ENCODE measurements at regions not wholly inside any gene's neighbourhood (a gene's known extent, or its start where the extent isn't known, plus 50 kb on each side); places are given as distances from the start of the nearest gene placed in this dataset.
"Not testable (repeated sequence)": the region's sequence is repeated elsewhere in the genome, so short reads cannot be mapped to it uniquely, and the experiment has no call there.

DNA sequence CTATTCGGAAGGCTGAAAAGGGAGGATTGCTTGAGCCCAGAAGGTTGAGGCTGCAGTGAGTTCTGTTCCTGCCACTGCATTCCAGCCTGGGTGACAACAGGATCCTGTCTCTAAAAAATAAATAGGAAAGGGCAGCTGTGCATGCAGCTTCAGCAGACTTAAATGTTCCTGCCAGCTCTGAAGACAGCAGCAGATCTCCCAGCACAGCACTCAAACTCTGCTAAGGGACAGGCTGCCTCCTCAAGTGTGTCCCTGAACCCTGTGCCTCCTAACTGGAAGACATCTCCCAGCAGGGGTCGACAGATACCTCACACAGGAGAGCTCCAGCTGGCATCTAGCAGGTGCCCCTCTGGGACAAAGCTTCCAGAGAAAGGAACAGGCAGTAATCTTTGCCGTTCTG, 117.9 kb downstream of the CXCL12 start:
- DNase-seq, result no peak

DNA sequence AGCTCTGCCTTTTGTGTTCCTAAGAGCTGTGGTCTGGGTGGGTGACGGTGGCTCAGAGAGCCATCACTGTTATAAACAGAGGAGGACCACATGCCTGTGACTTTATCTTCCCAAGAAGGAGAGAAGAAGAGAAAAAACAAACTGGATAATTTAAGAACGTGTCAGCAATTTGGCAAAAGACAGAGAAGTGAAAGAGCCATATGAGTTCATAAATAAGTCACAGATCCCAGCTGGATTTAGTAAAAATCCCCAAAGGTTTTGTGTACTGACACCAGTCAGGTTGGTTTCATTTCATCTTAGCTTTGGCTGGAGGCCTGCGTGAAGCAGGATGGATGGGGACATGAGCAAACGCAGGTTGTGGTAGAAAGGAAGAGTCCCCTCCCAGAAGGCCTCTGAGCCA, 120.7 kb downstream of the CXCL12 start:
- no peak for DNase-seq

DNA sequence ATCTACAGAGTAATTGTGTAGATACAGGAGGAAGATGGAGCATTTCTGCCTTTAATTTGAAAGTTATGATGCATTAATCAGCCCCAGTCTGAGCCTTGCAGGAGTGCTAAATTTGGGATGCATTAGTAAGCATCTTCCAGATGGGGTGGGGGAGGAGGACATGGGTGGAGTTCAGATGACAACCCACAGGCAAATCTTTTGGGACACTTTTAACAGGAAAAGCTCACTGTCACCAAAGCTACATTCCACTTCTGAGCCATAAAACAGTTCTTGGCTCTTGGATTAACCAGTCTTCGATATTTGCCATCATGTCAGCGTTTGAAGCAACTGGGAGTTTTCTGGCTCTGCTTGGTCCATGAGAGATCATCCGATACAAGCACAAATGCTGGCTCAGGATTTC, 121.1 kb downstream of the CXCL12 start:
- no peak for DNase-seq

DNA sequence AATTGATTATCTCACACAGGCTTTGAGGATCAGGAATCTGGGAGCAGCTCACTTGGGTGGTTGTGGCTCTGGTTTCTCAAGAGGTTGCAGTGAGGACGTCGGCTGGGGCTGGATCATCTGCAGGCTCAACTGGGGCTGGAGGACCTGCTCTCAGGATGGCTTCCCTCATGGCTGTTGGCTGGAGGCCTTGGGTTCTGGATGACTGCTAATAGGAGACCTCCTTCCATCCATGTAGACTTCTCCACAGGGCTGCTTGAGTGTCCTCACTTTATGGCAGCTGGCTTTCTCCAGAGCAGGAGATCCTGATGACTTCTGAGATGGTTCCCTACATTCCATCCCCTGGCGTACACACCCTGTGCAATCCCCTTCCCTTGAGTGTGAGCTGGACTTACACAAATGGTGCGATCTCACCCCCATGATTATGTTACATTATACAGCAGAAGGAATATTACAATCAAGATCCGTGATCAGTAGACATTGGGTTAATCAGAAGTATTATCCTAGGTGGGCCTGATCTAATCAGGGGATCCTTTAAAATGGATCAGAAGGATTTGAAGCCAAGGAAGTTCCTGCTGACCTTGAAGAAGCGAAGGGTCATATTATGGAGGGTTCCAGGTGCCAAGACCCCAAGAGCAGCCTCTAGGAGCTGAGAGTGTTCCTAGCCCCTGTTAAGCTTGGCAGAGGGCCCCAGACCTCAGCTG, 122.2 kb downstream of the CXCL12 start:
- DNase-seq, result no peak

DNA sequence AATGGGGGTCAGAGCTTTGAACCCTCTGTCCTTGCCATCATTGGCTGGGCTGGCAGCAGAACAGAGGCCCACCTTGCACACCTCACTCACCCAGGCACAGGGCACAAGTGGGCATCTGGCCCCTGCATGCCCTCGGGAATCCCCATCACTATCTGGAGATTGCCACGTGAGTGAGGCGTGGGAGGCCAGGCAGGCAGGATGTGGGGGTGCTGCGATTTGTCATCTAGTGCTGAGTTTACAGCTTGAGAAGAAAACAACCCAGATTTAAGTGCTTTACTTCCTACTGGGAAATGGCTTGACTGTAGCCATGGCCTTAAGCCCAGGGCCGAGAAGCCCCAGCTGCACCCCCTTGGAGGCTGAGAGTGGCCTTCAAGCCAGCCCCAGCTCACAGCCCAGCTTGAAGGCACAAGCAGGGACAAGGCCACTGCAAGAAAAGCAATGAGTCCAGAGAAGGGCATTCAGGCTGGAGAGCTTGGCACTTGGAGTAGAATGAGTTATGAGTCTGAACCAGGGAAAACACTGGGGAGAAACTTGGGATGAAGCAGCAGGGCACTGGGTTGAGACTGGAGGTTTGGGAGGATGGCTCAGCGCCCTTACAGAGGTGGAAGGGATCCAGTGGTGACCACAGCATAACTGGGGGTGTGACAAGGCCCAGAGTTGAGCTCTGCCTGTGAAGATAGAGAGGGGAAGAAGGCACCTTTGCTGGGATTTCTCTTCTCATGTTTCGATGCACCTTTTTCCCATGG, 123.0 kb downstream of the CXCL12 start:
- DNase-seq, result no peak

DNA sequence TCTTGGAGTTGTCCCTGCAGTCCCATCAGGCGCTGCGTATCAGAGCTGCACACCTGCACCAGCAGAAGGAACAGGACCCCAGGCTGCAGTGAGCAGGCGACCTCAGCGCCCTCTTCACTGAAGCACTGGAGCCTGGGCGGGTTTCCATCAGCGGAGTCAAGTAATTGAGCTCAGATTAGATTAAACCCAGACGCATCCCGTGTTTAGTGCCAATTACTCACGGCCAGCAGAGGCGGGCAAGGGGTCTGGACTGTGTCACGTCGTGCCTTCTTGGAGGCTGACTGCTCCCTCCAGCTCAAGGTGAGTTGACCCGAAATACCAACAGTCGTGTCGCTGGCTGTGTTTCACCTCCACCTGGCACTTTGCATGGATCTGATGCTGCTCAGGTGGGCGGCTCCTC, 123.6 kb downstream of the CXCL12 start:
- DNase-seq, result no peak

DNA sequence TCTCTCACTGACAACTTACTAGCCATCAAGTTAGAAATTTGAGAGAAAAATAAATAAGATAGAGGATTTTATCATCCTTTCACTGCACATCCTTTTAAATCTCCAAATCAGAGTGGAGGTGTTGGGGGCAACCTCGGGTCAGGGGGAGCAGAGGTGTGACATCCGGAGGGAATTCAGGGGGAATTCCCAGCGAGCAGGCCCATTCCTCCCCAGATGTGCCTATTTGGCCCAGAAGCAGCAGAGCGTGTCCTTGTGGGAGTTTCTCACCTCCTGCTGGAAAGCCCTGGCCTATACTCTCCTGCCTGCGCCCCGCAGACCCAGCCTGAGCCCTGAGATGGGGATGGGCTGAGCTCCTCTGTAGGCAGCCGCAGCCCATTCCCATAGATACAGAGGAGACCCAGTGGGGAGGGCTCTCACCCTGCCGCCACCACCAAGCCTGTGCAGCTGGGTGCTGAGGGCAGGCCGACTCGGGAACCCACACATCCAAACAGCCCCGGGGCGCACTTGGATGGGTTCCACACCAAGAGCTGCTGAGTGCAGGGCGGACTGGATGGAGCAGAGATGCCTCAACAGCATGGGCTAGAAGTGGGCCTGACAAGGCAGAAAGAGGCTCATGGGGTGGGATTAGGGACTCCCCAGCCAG, 124.5 kb downstream of the CXCL12 start:
- no peak for DNase-seq

DNA sequence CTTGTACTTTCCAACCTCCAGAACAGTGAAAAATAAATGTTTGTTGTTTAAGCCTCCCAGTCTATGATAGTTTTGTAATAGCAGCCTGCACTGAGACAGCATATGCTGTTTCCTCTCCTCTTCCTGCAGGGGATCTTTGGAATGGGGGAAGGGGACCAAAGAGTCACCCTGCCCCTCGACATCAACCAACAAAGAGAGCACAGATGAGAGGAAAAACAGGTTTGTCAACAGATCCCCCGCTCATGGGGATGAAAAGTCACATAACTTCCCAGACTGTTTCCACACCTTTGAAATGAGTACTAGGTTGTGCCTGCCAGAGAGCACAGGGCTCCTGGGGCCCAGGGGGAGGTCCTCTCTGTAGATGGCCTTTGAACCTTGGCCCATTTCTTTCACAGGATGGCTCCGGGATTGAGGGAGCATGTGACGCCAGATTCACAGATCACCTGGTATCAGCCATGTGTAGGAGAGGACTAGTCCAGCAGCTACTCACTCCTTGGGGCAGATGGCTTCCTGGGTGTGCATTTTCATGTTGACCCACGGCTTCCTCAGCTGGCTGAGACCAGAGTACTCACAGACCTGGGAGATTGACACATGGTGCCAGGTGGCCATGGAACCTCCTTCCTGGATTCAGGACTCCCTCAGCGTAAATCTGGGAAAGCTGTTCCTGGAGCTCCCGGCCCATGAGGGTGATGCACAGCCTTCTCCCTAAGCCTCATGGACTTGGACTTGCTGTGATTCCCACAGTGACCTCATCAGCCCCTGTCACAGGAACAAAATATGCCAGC, 125.6 kb downstream of the CXCL12 start:
- DNase-seq, result no peak

DNA sequence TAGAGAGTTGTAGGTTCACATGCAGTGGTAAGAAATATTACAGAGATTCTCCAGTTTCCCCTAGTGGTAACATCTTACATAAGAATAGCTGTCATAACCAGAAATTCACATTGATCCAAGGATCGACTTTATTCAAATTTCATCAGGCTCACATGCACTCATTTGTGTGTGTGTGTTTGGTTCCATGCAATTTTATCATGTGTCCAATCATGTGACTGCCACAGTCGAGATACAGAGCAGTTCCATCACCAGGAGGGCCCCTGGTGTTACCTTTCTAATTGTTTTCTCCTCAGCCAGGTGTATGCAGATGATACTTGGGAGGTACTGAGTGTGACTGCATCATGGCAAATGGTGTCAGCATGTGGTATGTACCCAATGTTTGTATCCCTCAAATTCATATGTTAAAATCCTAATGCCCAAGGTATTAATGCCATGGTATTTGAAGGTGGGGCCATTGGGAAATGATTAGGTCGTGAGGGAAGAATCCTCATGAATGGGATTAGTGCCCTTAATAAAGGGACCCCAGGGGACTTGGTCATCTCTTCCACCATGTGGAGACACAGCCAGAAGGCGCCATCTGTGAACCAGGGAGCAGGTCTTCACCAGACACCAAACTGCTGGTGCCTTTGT, 126.3 kb downstream of the CXCL12 start:
- no peak for DNase-seq

DNA sequence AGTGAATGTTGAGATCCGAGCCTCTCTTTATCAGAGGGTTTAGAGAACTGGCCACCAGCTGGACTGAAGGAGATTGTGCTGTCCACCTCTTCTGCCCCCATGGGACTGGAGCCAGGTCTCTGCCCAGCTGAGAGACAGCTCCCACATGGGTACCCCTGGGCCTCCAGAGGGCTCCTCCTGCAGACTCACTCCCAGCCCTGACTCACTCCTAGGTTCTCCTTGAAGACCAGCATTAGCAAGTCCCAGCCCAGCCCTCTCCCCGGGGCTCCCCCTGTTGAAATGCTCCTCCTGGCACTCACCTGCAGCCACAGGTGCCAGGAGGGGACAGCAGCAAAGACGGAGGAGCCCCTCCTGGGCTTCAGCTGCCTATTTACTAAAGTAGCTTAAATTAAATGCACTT, 126.9 kb downstream of the CXCL12 start:
- no peak for DNase-seq

DNA sequence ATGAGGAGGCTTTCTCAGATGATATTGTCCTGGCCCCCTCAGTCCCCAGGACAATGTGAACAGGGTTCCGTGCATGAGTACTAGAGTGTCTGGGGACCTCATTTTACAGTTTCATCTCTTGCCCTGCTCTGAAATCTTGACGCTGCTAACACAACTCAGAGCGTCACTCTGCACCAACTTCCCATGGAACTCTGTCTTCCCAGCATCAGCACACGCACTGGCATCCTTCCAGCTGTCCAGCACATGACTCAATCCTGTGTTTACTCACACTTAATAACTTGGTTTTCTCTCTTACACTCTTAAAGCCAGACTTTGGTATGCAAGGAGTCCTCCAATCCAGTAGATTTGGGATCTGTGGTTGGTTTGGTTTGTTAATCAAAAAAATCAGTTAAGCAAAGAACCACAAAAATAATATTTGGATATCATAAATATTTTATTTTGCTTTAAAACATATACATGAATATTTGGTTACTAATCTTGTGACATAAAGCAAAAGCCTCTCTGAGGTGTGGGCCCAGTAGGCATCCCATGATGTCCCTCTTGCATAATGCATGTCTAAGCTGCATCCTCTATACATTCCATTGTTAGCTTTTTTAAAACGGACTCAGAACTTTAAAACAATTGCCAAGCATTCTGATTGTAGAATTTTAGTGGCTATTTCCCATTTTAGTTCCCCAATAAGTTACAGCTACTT, 131.0 kb downstream of the CXCL12 start:
- no peak for DNase-seq

DNA sequence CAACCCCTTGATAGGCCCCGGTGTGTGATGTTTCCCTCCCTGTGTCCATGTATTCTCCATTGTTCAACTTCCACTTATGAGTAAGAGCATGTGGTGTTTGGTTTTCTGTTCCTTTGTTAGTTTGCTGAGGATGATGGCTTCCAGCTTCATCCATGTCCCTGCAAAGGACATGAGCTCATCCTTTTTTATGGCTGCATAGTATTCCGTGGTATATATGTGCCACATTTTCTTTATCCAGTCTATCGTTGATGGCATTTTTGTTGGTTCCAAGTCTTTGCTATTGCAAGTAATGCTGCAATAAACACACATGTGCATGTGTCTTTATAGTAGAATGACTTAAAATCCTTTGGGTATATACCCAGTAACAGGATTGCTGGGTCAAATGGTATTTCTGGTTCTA, 132.3 kb downstream of the CXCL12 start:
- DNase-seq, result not testable (repeated sequence)

DNA sequence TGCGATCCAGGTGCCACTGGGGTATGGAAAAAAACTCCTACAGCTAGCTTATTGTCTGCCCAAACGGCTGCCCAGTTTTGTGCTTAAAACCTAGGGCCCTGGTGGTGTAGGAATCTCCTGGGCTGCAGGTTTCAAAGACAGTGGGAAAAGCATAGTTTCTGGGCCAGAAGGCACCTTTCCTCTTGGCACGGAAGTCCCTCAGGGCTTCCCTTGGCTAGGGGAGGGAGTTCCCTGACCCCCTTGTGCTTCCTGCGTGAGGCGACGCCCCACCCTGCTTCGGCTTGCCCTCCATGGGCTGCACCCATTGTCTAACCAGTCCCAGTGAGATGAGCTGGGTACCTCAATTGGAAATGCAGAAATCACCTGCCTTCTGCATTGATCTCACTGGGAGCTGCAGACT, 135.0 kb downstream of the CXCL12 start:
- not testable (repeated sequence) for DNase-seq

DNA sequence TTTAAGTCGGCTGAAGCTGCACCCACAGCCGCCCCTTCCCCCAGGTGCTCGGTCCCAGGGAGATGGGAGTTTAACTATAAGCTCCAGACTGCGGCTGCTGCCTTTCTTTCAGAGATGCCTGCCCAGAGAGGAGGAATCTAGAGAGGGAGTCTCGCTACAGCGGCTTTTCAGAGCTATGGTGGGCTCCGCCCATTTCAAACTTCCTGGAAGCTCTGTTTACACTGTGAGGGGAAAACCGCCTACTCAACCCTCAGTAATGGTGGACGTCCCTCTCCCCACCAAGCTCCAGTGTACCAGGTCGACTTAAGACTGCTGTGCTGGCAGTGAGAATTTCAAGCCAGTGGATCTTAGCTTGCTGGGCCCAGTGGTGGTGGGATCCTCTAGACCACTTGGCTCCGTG, 135.4 kb downstream of the CXCL12 start:
- DNase-seq, result no peak

DNA sequence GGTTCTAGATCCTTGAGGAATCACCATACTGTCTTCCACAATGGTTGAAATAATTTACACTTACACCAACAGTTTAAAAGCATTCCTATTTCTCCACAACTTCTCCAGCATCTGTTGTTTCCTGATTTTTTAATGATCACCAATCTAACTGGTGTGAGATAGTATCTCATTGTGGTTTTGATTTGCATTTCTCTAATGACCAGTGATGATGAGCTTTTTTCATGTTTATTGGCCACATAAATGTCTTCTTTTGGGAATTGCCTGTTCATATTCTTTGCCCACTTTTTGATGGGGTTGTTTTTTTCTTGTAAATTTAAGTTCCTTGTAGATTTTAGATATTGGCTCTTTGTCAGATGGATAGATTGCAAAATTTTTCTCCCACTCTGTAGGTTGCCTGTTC, 138.2 kb downstream of the CXCL12 start:
- not testable (repeated sequence) for DNase-seq

DNA sequence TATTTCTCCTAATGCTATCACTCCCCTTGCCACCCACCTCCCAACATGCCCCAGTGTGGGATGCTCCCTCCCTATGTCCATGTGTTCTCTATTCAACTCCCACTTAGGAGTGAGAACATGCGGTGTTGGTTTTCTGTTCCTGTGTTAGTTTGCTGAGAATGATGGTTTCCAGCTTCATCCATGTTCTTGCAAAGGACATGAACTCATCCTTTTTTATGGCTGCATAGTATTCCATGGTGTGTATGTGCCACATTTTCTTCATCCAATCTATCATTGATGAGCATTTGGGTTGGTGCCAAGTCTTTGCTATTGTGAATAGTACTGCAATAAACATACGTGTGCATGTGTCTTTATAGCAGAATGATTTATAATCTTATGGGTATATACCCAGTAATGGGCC, 138.6 kb downstream of the CXCL12 start:
- DNase-seq, result not testable (repeated sequence)

DNA sequence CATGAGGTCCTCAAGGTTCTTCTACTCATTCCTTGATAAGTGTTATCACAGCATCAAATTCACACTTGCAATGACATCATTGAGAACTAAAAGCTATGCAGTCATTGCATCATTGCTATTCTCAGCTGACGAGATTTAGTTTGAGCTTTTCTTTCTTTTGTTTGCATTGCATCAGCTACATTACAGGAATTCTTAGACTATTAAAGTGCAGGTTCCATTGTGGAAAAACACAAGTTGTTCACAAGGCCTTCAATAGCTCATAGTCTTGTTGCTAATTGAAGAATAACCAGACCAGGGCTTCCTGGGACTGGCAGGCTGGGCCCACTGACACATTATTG, 139.3 kb downstream of the CXCL12 start:
- no peak for DNase-seq

DNA sequence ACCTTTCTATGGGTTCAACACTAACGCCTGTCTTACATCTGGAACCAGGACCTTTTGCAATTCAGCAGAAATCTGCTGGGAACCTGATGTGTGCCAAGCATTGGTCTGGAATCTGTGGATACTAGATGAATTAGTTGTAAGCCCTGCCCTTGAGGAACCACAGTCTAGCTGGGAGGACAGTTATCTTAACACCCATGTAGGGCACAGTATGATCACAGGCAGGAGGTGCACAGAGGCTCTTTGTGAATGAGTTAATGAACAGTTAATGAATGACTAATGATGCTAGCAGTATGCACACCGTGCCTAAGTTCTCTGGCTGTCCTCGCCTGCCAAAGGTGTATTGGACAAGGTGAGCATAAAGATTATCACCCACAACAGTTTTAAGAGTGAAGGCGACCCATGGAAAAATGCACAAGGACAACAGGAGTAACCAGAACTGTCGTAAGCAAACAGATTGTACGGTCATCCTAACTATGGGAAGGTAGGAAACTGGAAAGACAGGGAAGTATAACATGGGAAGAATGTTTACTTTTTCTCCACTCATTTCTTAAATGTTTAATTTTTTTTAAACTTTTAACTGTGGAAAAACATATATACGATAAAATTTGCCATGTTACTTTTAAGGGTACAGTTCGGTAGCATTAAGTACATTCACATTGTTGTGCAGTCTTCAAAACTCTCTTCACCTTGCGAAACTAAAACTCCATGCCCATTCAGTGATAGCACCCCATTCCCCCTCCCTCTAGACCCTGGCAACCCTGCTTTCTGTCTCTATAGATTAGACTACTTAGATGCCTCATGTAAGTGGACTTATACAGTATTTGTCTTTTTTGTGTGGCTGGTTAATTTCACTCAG, 139.9 kb downstream of the CXCL12 start:
- DNase-seq, result no peak

DNA sequence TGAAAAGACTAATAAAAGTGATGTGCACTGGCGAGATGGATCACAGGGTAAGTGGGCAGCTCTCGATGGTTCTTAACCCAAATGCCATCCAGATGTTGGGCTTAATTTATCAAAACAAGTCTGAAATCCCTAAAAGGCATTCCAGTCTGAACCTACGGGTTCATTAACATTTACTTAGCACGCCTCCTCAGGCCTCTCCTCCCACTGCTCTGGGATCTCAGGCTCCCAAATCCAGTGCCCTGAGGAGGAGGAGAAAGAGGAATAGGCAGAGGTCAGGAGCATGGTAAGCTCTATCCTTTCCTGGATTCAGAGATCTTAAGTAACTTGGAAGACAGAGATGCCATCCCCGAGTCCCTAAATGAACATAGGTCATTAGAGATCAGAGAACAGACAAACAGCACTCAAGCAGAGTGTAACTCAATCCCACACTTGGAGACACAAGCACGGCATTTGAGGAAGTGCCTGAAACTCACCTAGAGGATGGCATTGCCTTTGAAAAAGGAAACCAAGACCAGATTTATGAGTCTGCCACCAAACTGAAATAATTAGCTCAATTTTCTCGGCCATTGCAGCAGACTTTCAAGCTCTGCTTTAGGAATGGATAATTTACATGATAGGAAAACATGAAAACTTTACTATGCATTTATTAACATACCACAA, 140.9 kb downstream of the CXCL12 start:
- DNase-seq, result no peak

DNA sequence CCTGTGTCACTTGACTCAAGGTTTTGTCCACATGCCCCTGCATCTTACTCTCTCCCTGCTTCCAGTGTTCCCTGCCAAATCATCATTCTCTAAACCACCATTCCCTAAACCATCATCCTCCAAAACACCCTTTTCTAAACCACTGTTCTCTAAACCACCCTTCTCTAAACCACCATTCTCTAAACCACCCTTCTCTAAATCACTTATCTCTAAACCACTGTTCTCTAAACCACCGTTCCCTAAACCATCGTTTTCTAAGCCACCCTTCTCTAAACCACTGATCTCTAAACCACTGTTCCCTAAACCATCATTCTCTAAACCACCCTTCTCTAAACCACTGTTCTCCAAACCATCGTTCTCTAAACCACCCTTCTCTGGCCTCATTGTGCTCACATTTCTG, 142.1 kb downstream of the CXCL12 start:
- no peak for DNase-seq

DNA sequence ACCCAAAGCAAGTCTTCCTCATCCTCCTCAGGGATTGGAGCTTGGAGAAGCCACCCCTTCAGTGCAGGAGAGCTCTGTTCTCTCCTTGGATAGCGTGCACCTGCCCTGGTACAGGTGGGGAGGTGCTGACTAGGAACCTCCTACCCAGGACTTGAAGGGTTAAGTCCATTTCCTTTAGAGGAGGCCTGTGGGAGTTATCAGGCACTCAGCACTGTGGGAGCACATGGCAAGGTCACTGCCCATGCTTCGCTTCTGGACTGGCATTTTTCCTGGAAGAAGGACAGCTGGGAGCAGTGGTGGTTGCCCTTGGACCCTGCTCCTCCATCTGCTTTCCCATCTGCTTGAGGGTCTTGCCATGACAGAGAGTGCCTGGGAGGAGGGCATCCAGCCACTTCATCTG, 142.8 kb downstream of the CXCL12 start:
- DNase-seq, result no peak
